Adipocyte (in vitro differentiated cells): ENCODE measurements at regions not wholly inside any gene's neighbourhood (a gene's known extent, or its start where the extent isn't known, plus 50 kb on each side); places are given as distances from the start of the nearest gene placed in this dataset.

Source experiments
- DNase-seq: peaks from one replicate; pipeline ENCODE4 v3.0.0-alpha.2; 2015; ENCODE audit warnings: low read depth
- H3K27me3 ChIP-seq: replicated peaks from 2 replicates; pipeline ENCODE4 v1.7.0; 2013; ENCODE audit warnings: mild to moderate bottlenecking, low read length, moderate library complexity; ENCODE audit not compliant: control insufficient read depth, insufficient read depth
- H3K36me3 ChIP-seq: 2 replicates; pipeline ENCODE4 v1.7.0; 2013; ENCODE audit warnings: low read length, mild to moderate bottlenecking, moderate library complexity; ENCODE audit not compliant: control insufficient read depth, insufficient read depth, severe bottlenecking
- H3K4me1 ChIP-seq: 2 replicates; pipeline ENCODE4 v1.7.0; 2013; ENCODE audit warnings: mild to moderate bottlenecking, low read length, moderate library complexity; ENCODE audit not compliant: control insufficient read depth, insufficient read depth
- H3K4me3 ChIP-seq: 2 replicates; pipeline ENCODE4 v1.7.0; 2013; ENCODE audit warnings: mild to moderate bottlenecking, low read length, moderate library complexity
- H3K9ac ChIP-seq: 2 replicates; pipeline ENCODE4 v1.7.0; 2013; ENCODE audit warnings: mild to moderate bottlenecking, low read length, moderate library complexity
- H3K9me3 ChIP-seq: 2 replicates; pipeline ENCODE4 v1.7.0; 2013; ENCODE audit warnings: mild to moderate bottlenecking, low read length, moderate library complexity; ENCODE audit not compliant: control insufficient read depth

- Histone ChIP-seq H3K4me1 (peaks cover 26% of the 10 kb centered on the region), H3K9me3 (peaks cover 1% of the 10 kb centered on the region), H3K9ac (peak overlapping the region; percentile 20), H3K4me3 (no peak overlapping the region), H3K36me3 (no peaks in the 10 kb centered on the region), H3K27me3 (no peaks in the 10 kb centered on the region)
- peak; percentile 79 for DNase-seq
Measured at GRCh38 chr7:119392-120163, 72.8 kb upstream of the FAM20C start.

GRCh38 chr7:120164-120991 is 72.0 kb upstream of the FAM20C start:
- Histone ChIP-seq H3K9me3 (no peaks in the 10 kb centered on the region), H3K4me3 (no peak overlapping the region), H3K4me1 (peaks cover 18% of the 10 kb centered on the region), H3K9ac (no peak overlapping the region), H3K27me3 (no peaks in the 10 kb centered on the region), H3K36me3 (no peaks in the 10 kb centered on the region)
- no peak for DNase-seq

GRCh38 chr7:121002-121785 is 71.2 kb upstream of the FAM20C start:
- DNase-seq: no peak
- Histone ChIP-seq H3K36me3 (no peaks in the 10 kb centered on the region), H3K4me1 (peaks cover 10% of the 10 kb centered on the region), H3K9ac (no peak overlapping the region), H3K4me3 (no peak overlapping the region), H3K9me3 (no peaks in the 10 kb centered on the region), H3K27me3 (no peaks in the 10 kb centered on the region)

- no peak for DNase-seq
- Histone ChIP-seq H3K9ac (no peak overlapping the region), H3K27me3 (no peaks in the 10 kb centered on the region), H3K4me3 (no peak overlapping the region), H3K36me3 (no peaks in the 10 kb centered on the region), H3K9me3 (peaks cover 3% of the 10 kb centered on the region), H3K4me1 (peaks cover 7% of the 10 kb centered on the region)
Measured at GRCh38 chr7:123237-123636, 69.1 kb upstream of the FAM20C start.

GRCh38 chr7:124130-124949 is 68.0 kb upstream of the FAM20C start:
- DNase-seq: no peak
- Histone ChIP-seq H3K4me1 (peaks cover 8% of the 10 kb centered on the region), H3K27me3 (no peaks in the 10 kb centered on the region), H3K36me3 (no peaks in the 10 kb centered on the region), H3K9ac (no peak overlapping the region), H3K9me3 (peaks cover 3% of the 10 kb centered on the region), H3K4me3 (no peak overlapping the region)

- H3K4me3 ChIP-seq: no peak overlapping the region
- H3K36me3 ChIP-seq: no peaks in the 10 kb centered on the region
- H3K4me1 ChIP-seq: peaks cover 8% of the 10 kb centered on the region
- no peak overlapping the region for H3K9ac ChIP-seq
- peaks cover 3% of the 10 kb centered on the region for H3K9me3 ChIP-seq
- no peak for DNase-seq
- no peaks in the 10 kb centered on the region for H3K27me3 ChIP-seq
Measured at GRCh38 chr7:125061-125475, 67.3 kb upstream of the FAM20C start.

GRCh38 chr7:125661-126060 is 66.7 kb upstream of the FAM20C start:
- no peak for DNase-seq
- Histone ChIP-seq H3K4me1 (peaks cover 12% of the 10 kb centered on the region), H3K36me3 (no peaks in the 10 kb centered on the region), H3K27me3 (no peaks in the 10 kb centered on the region), H3K9ac (no peak overlapping the region), H3K4me3 (no peak overlapping the region), H3K9me3 (peaks cover 3% of the 10 kb centered on the region)

GRCh38 chr7:126368-126767 is 66.0 kb upstream of the FAM20C start:
- Histone ChIP-seq H3K36me3 (no peaks in the 10 kb centered on the region), H3K4me3 (no peak overlapping the region), H3K9ac (no peak overlapping the region), H3K9me3 (peaks cover 3% of the 10 kb centered on the region), H3K27me3 (no peaks in the 10 kb centered on the region), H3K4me1 (peaks cover 18% of the 10 kb centered on the region)
- DNase-seq: no peak

GRCh38 chr7:127064-127598 is 65.2 kb upstream of the FAM20C start:
- H3K4me1 ChIP-seq: peaks cover 25% of the 10 kb centered on the region
- peaks cover 3% of the 10 kb centered on the region for H3K9me3 ChIP-seq
- no peak overlapping the region for H3K9ac ChIP-seq
- no peaks in the 10 kb centered on the region for H3K27me3 ChIP-seq
- no peak for DNase-seq
- H3K4me3 ChIP-seq: no peak overlapping the region
- H3K36me3 ChIP-seq: no peaks in the 10 kb centered on the region

GRCh38 chr7:128171-129080 is 63.9 kb upstream of the FAM20C start:
- Histone ChIP-seq H3K27me3 (no peaks in the 10 kb centered on the region), H3K36me3 (no peaks in the 10 kb centered on the region), H3K9ac (no peak overlapping the region), H3K4me1 (peaks cover 25% of the 10 kb centered on the region), H3K4me3 (no peak overlapping the region), H3K9me3 (peaks cover 3% of the 10 kb centered on the region)
- DNase-seq: no peak
